D721Med (cell line): ENCODE measurements at regions not wholly inside any gene's neighbourhood (a gene's known extent, or its start where the extent isn't known, plus 50 kb on each side); places are given as distances from the start of the nearest gene placed in this dataset.
A peak's percentile ranks its signal among the peaks of the same experiment; 100 is the strongest.
"Not testable (repeated sequence)": the region's sequence is repeated elsewhere in the genome, so short reads cannot be mapped to it uniquely, and the experiment has no call there.

ENCODE experiments used
- DNase-seq: peaks from one replicate; pipeline ENCODE4 v3.0.0; 2011; ENCODE audit warnings: low spot score; ENCODE audit not compliant: insufficient read length
- FAIRE-seq: peaks from 2 replicates; lab custom pipeline; 2011; peaks lifted over from hg19 to GRCh38; lab: Jason Lieb, UNC
- TF ChIP-seq, protein P1 (sequence below): IDR thresholded peaks from 2 replicates; pipeline ENCODE4 v1.5.1; 2012; ENCODE audit warnings: mild to moderate bottlenecking, control low read depth; ENCODE audit not compliant: insufficient read depth; ENCODE audit errors: missing control alignments

DNA sequence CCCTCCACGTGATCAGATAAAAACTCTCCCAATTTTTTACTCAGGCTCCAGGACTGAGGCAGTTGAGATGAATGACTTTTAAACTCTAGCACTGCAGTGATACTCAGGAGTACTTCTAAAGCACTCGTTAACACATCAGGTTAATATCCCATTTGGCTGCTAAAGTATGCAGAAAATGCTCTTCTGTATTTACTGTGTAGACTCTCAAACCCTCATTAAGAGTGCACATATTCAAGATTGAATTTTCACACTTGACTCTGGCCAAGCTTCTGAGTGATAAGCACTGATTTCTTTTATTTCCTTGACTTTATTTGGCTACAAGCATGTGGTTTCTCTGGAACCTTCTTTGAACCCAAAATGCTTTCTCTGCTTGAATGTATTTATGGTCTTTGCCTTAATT, 392.3 kb upstream of the NECTIN3 start:
- TF ChIP-seq, protein P1, sequence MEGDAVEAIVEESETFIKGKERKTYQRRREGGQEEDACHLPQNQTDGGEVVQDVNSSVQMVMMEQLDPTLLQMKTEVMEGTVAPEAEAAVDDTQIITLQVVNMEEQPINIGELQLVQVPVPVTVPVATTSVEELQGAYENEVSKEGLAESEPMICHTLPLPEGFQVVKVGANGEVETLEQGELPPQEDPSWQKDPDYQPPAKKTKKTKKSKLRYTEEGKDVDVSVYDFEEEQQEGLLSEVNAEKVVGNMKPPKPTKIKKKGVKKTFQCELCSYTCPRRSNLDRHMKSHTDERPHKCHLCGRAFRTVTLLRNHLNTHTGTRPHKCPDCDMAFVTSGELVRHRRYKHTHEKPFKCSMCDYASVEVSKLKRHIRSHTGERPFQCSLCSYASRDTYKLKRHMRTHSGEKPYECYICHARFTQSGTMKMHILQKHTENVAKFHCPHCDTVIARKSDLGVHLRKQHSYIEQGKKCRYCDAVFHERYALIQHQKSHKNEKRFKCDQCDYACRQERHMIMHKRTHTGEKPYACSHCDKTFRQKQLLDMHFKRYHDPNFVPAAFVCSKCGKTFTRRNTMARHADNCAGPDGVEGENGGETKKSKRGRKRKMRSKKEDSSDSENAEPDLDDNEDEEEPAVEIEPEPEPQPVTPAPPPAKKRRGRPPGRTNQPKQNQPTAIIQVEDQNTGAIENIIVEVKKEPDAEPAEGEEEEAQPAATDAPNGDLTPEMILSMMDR = no peak
- FAIRE-seq = no peak

DNA sequence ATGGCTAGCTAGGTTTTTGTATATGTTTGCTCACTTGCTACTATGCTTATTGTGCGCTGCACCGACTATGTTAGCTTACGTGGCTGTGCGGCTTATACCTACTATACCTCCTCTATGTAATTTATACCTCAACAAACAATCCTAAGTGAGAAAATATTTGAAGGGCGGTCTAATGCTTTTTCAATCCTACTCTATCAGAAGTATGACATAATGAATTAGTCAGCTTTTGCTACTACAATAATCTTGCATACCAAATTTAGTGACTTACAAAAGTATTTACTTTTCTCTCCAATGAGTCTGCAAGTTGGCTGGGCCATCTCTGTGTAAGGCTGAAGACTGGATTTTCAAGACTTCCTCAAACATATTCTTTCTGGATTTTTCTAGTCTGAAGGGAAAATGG, 391.2 kb upstream of the NECTIN3 start:
- DNase-seq = no peak

More for the DNA sequence above, 392.3 kb upstream of the NECTIN3 start:
- no peak for DNase-seq

DNA sequence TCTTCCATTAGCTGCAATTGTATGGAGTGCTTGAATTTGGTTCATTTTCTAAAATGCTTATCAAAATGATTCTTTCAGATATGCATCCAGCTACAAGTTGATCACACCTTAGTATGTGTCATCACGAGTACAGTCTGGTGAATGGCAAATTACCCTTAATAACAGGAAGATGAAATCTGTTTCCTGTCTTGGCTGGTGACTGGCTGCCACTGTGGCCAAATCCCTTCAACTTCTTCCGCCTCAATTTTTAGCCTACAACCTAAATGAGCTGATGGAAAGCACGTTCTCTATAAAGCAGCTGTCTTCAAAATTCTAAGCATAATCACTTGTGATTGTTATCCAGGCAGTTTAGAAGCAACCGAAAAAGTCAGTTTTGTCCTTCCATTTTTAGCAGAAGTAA, 387.1 kb upstream of the NECTIN3 start:
- TF ChIP-seq, protein P1 = no peak
- DNase-seq = no peak
- peak; percentile 16 for FAIRE-seq

More for the DNA sequence above, 391.2 kb upstream of the NECTIN3 start:
- TF ChIP-seq, protein P1 = no peak
- no peak for FAIRE-seq

DNA sequence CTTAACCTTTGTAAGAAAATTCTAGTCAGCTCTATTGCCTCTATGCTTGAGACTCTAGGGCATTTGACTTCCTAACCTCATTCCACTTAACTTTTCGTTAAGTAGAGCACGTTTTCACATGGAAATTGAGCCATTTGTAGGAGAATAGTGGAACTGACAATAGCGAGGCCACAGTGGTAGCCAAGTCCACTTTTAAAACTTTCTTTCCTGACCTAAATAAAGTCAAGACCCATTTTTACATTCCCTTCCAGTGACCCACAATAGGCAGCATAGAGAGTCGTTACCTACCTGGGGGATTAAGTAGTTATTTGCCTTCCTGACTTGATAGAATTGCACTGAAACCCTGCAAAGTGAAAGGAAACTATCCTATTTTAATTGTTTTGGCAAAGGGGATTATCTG, 386.0 kb upstream of the NECTIN3 start:
- TF ChIP-seq, protein P1 = no peak
- FAIRE-seq = no peak
- no peak for DNase-seq

DNA sequence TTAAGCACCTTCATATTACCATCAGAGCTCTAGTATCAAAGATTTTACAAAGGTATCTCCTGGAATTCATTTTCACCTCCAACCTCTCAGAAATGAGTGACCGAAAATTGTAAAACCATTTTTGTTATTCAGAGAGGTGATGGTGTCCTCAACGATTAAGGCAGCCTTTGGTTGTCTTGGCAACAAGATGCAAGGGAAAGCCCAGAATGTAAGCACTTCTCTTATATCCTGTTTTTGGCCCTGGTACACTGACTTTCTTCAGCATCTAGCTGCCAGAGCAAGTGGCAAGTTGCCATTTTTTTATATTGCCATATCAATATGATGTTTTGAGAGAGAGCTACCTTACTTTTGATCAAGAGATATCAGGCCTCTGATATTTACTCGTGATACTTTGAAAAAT, 384.9 kb upstream of the NECTIN3 start:
- TF ChIP-seq, protein P1 = no peak
- no peak for DNase-seq
- FAIRE-seq = no peak

DNA sequence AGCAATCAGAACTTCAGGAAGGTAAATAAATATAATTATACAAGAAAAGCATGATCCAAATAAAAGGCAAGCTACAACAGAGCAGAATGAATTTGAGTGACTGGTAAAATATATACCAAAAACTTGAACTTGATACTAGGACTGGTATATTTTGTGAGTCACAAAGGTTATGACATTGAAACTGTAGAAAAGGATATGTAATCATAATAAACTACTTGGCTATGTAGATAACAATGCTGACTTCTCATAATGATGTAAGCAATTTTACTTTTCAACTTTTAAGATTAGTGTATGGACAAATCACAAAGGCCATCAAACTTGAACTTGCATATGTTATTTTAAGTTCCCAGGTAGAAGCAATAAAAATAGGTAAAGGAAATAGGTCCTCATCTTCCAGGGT, 384.5 kb upstream of the NECTIN3 start:
- DNase-seq (no peak), FAIRE-seq (no peak)
- TF ChIP-seq, protein P1 = no peak

DNA sequence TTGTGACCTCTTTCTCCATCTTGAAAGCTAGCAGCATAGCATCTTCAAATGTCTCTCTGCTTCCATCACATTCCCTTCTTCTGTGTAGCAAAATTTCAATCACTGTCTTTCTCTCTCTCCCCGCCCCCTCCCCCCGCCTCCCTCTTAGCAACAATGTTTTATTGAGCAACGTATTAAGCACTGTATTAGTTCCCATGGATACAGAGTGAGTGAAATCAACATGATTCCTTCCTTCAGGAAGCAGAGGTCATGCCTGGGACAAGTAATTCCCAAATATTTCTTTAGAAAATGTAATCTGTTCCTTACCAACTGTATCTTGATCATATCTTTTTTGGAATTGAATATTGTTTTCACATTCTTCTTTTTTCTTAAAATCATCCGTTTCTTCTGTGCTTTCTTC, 373.7 kb upstream of the NECTIN3 start:
- TF ChIP-seq, protein P1 = no peak
- FAIRE-seq = no peak
- no peak for DNase-seq

DNA sequence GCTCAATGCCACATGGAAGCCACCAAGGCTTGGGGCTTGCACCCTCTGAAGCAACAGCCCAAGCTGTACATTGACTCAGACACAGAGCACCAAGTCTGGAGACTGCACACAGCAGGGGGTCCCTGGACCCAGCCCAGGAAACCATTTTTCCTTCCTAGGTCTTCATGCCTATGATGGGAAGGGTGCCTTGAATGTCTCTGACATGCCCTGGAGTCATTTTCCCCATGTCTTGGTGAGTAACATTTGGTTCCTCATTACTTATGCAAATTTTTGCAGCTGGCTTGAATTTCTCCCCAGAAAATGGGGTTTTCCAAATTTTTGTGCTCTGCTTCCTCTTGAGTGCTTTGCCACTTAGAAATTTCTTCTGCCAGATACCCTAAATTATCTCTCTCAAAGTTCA, 367.3 kb upstream of the NECTIN3 start:
- FAIRE-seq, DNase-seq: not testable (repeated sequence)
